H1 (cell line): ENCODE measurements at regions not wholly inside any gene's neighbourhood (a gene's known extent, or its start where the extent isn't known, plus 50 kb on each side); places are given as distances from the start of the nearest gene placed in this dataset.

Source experiments
- CTCF ChIA-PET: fragments of 300-600 bp; sonication (Branson Sonifier 250); formaldehyde crosslinking; loops from one replicate; lab custom pipeline; 2021; ENCODE audit not compliant: partially characterized antibody; lab: Charles Lee
- POLR2A ChIA-PET: fragments of 300-600 bp; sonication (Branson Sonifier 250); formaldehyde crosslinking; loops from one replicate; lab custom pipeline; 2021; ENCODE audit warnings: inconsistent platforms; ENCODE audit not compliant: partially characterized antibody; lab: Charles Lee
- DNase-seq, 2 experiments: peaks; one replicate each; pipeline versions ENCODE4 v3.0.0 to v3.0.0-alpha.2; 2010 to 2022; ENCODE audit warnings: low spot score in 2 of 2, low read depth in 1 of 2, mixed read lengths in 1 of 2
- FAIRE-seq: peaks from 2 replicates; lab custom pipeline; 2011; peaks lifted over from hg19 to GRCh38; lab: Jason Lieb, UNC
- H2AFZ ChIP-seq: 2 replicates; pipeline ENCODE4 v1.8.1; 2012; ENCODE audit warnings: low read length, inconsistent platforms
- H2AK5ac ChIP-seq: 2 replicates; pipeline ENCODE4 v1.6.1; 2013; ENCODE audit warnings: low read depth, low read length
- H2BK120ac ChIP-seq: replicated peaks from 2 replicates; pipeline ENCODE3; 2013; ENCODE audit warnings: low read depth, low read length, inconsistent platforms
- H2BK12ac ChIP-seq: 2 replicates; pipeline ENCODE4 v1.6.1; 2013; ENCODE audit warnings: low read depth, low read length
- H2BK15ac ChIP-seq: 2 replicates; pipeline ENCODE4 v1.6.1; 2013; ENCODE audit warnings: low read length
- H2BK20ac ChIP-seq: 2 replicates; pipeline ENCODE4 v1.6.1; 2013; ENCODE audit warnings: low read length
- H2BK5ac ChIP-seq: 2 replicates; pipeline ENCODE4 v1.6.1; 2013; ENCODE audit warnings: low read depth, low read length
- H3K14ac ChIP-seq: 2 replicates; pipeline ENCODE4 v1.6.1; 2013; ENCODE audit warnings: inconsistent platforms; ENCODE audit not compliant: insufficient read length
- H3K18ac ChIP-seq: 2 replicates; pipeline ENCODE4 v1.6.1; 2013; ENCODE audit warnings: low read length; ENCODE audit errors: extremely low read depth
- H3K23ac ChIP-seq: 2 replicates; pipeline ENCODE4 v1.6.1; 2013; ENCODE audit warnings: inconsistent platforms; ENCODE audit not compliant: insufficient read length
- H3K23me2 ChIP-seq: 2 replicates; pipeline ENCODE4 v1.6.1; 2013; ENCODE audit warnings: low read depth, low read length
- H3K27ac ChIP-seq: 2 replicates; pipeline ENCODE4 v1.6.1; 2011; ENCODE audit warnings: low read depth, low read length, inconsistent platforms
- H3K27me3 ChIP-seq, 4 experiments: replicated peaks in 1 of 4; 1 replicate in 1 of 4; 2 replicates in 3 of 4; pipeline versions ENCODE4 v1.6.1 to v1.8.1; 2011 to 2013; ENCODE audit warnings: low read length in 3 of 4, mild to moderate bottlenecking in 3 of 4, inconsistent platforms in 2 of 4, mixed read lengths in 2 of 4, moderate library complexity in 1 of 4; ENCODE audit not compliant: control insufficient read depth in 3 of 4, insufficient read depth in 3 of 4; ENCODE audit errors: extremely low read depth in 1 of 4
- H3K36me3 ChIP-seq, 4 experiments: 2 replicates each; pipeline versions ENCODE4 v1.6.1 to v1.8.1; 2011 to 2013; ENCODE audit warnings: mild to moderate bottlenecking in 4 of 4, low read length in 3 of 4, moderate library complexity in 2 of 4, control low read depth in 1 of 4, inconsistent platforms in 1 of 4; ENCODE audit not compliant: insufficient read depth in 4 of 4, control insufficient read depth in 2 of 4
- H3K4ac ChIP-seq: replicated peaks from 2 replicates; pipeline ENCODE3; 2013; ENCODE audit warnings: low read length, low read depth, mixed read lengths, inconsistent platforms; ENCODE audit not compliant: insufficient read length
- H3K4me1 ChIP-seq, 4 experiments: replicated peaks in 1 of 4; 1 replicate in 1 of 4; 2 replicates in 3 of 4; pipeline versions ENCODE4 v1.6.1 to v1.8.1; 2011 to 2013; ENCODE audit warnings: low read length in 3 of 4, inconsistent platforms in 2 of 4, mixed read lengths in 1 of 4; ENCODE audit not compliant: insufficient read depth in 4 of 4, control insufficient read depth in 3 of 4
- H3K4me2 ChIP-seq, 2 experiments: 2 replicates each; pipeline versions ENCODE4 v1.6.1 to v1.8.1; 2011 to 2013; ENCODE audit warnings: low read depth in 2 of 2, low read length in 2 of 2, control low read depth in 1 of 2, inconsistent platforms in 1 of 2, mild to moderate bottlenecking in 1 of 2; ENCODE audit not compliant: insufficient read depth in 1 of 2
- H3K4me3 ChIP-seq, 4 experiments: fragments of 200-600, 300-600 bp in 1 of 4; sonication (generic), shearing (Covaris generic), sonication (Bioruptor Twin) in 1 of 4; 2 replicates each; pipeline versions ENCODE4 v1.5.1 to v1.8.1; 2011 to 2016; ENCODE audit warnings: low read length in 4 of 4, low read depth in 3 of 4, control low read depth in 2 of 4, inconsistent platforms in 2 of 4, mild to moderate bottlenecking in 2 of 4, mixed read lengths in 1 of 4, moderate library complexity in 1 of 4; ENCODE audit not compliant: insufficient read depth in 2 of 4; ENCODE audit errors: extremely low read depth in 1 of 4
- H3K56ac ChIP-seq: replicated peaks from 2 replicates; pipeline ENCODE3; 2013; ENCODE audit warnings: low read depth, mild to moderate bottlenecking, mixed read lengths, low read length, inconsistent platforms; ENCODE audit not compliant: insufficient read length
- H3K79me1 ChIP-seq: 2 replicates; pipeline ENCODE4 v1.6.1; 2013; ENCODE audit warnings: low read depth, low read length, control low read depth
- H3K79me2 ChIP-seq, 2 experiments: 2 replicates each; pipeline versions ENCODE4 v1.6.1 to v1.8.1; 2012 to 2013; ENCODE audit warnings: low read length in 2 of 2, mild to moderate bottlenecking in 2 of 2, inconsistent platforms in 1 of 2; ENCODE audit not compliant: insufficient read depth in 2 of 2, control insufficient read depth in 1 of 2
- H3K9ac ChIP-seq, 4 experiments: replicated peaks in 1 of 4; 1 replicate in 1 of 4; 2 replicates in 3 of 4; pipeline versions ENCODE4 v1.6.1 to v1.8.1; 2011 to 2013; ENCODE audit warnings: low read depth in 3 of 4, low read length in 3 of 4, control low read depth in 2 of 4, mild to moderate bottlenecking in 2 of 4, moderate library complexity in 2 of 4, inconsistent platforms in 1 of 4; ENCODE audit errors: extremely low read depth in 1 of 4
- H3K9me3 ChIP-seq, 2 experiments: 2 replicates each; pipeline versions ENCODE4 v1.6.1 to v1.8.1; 2012 to 2013; ENCODE audit warnings: mild to moderate bottlenecking in 2 of 2, moderate library complexity in 2 of 2, control low read depth in 1 of 2, inconsistent platforms in 1 of 2, low read depth in 1 of 2, low read length in 1 of 2, mixed read lengths in 1 of 2; ENCODE audit not compliant: insufficient read depth in 2 of 2
- H4K20me1 ChIP-seq, 2 experiments: replicated peaks in 1 of 2; 2 replicates each; pipeline versions ENCODE3 to v1.8.1; 2011 to 2013; ENCODE audit warnings: inconsistent platforms in 2 of 2, low read length in 2 of 2, mild to moderate bottlenecking in 1 of 2; ENCODE audit not compliant: insufficient read depth in 2 of 2, control insufficient read depth in 1 of 2
- H4K5ac ChIP-seq: 2 replicates; pipeline ENCODE4 v1.6.1; 2013; ENCODE audit warnings: low read length, low read depth, mixed read lengths, inconsistent platforms; ENCODE audit not compliant: insufficient read length
- H4K8ac ChIP-seq: 2 replicates; pipeline ENCODE4 v1.8.0; 2013; ENCODE audit warnings: mild to moderate bottlenecking, moderate library complexity, low read length, inconsistent platforms; ENCODE audit not compliant: insufficient read depth; ENCODE audit errors: extremely low read depth
- H4K91ac ChIP-seq: replicated peaks from 2 replicates; pipeline ENCODE3; 2013; ENCODE audit warnings: low read length, mixed read lengths, inconsistent platforms; ENCODE audit not compliant: insufficient read length
- CBX5 ChIP-seq: fragments of 300-800, 300-1000 bp; sonication (generic); IDR thresholded peaks from 2 replicates; pipeline ENCODE4 v1.7.1; 2016; ENCODE audit warnings: antibody characterized with exemption, low read length, low read depth
- CHD2 ChIP-seq: IDR thresholded peaks from 2 replicates; pipeline ENCODE4 v1.6.1; 2012; ENCODE audit warnings: low read length, improper control_type of control experiment
- EP300 ChIP-seq, 2 experiments: IDR thresholded peaks; 1 replicate in 1 of 2; 2 replicates in 1 of 2; pipeline ENCODE4 v1.6.1; 2011 to 2012; ENCODE audit warnings: low read depth in 2 of 2, low read length in 2 of 2, mild to moderate bottlenecking in 2 of 2, borderline replicate concordance in 1 of 2, inconsistent platforms in 1 of 2, moderate library complexity in 1 of 2
- KDM1A ChIP-seq: fragments of 200-600, 300-600 bp; sonication (generic); IDR thresholded peaks from 2 replicates; pipeline ENCODE4 v1.7.1; 2016; ENCODE audit warnings: mild to moderate bottlenecking, low read length, borderline replicate concordance
- WGBS, 2 experiments: shearing (Covaris generic) in 1 of 2; methylation state at CpG; one replicate each; pipeline versions ENCODE4 v1.1.6 to v1.1.7; 2013 to 2015; ENCODE audit warnings: low lambda C conversion rate in 2 of 2, mixed read lengths in 2 of 2, inconsistent platforms in 1 of 2, low coverage in 1 of 2, missing lambda C conversion rate in 1 of 2; ENCODE audit not compliant: insufficient replicate concordance in 2 of 2, insufficient coverage in 1 of 2, insufficient read length in 1 of 2; ENCODE audit errors: extremely low coverage in 1 of 2, missing lambda C conversion rate in 1 of 2; 5-methylcytosine and 5-hydroxymethylcytosine counted together

GRCh38 chr6:113645986-113646385 lies 211.2 kb upstream of the MARCKS start:
- Histone ChIP-seq H2BK120ac (no peak overlapping the region), H3K4ac (no peak overlapping the region), H3K56ac (no peak overlapping the region), H3K23ac (no peak overlapping the region), H4K91ac (no peak overlapping the region), H3K9ac (no peak overlapping the region), H3K27me3 (peaks cover 0 to 3% (median 0%) of the 10 kb centered on the region in 4 experiments; a peak in 2 of 7 replicates), H3K36me3 (no peaks in the 10 kb centered on the region)
- DNase-seq, result no peak
- no peak for TF ChIP-seq CBX5
- TF ChIP-seq EP300 (IDR thresholded peaks at IDR 0.05; ENCODE audit: borderline replicate concordance in 1 of 2, low read depth in 2 of 2, low read length in 2 of 2), result no peak
- no peak for TF ChIP-seq KDM1A
- TF ChIP-seq CHD2, result no peak
- TF ChIP-seq, all 59 proteins: peak for 0
- ChIA-PET CTCF (interaction anchor here (0.6 to 1.7 kb wide), 2 partner anchors 223 to 339 kb away, joined by 3 read pairs; no protein-coding TSS in a partner anchor), POLR2A (no interaction called here)
- Histone ChIP-seq H3K4me3 (no peak overlapping the region), H3K4me2 (no peak overlapping the region), H2BK20ac (no peak overlapping the region), H3K79me1 (no peaks in the 10 kb centered on the region), H3K4me1 (peaks cover 0 to 3% (median 0%) of the 10 kb centered on the region in 4 experiments; a peak in 1 of 7 replicates), H2BK15ac (no peak overlapping the region), H4K5ac (no peak overlapping the region), H3K27ac (no peak overlapping the region), H2BK12ac (no peak overlapping the region), H4K20me1 (no peaks in the 10 kb centered on the region), H3K23me2 (no peaks in the 10 kb centered on the region), H2BK5ac (no peak overlapping the region), H3K18ac (no peak overlapping the region), H2AFZ (no peak overlapping the region), H3K79me2 (no peaks in the 10 kb centered on the region), H3K9me3 (no peaks in the 10 kb centered on the region), H2AK5ac (no peak overlapping the region), H3K14ac (no peak overlapping the region), H4K8ac (no peak overlapping the region)
- 97% methylated on average over 3 of the region's 3 CpGs; no CpG with 5 or more reads in 1 of the 2 experiments for WGBS, 2 experiments
- no peak for FAIRE-seq
